Activated T-helper 2 cell treated with anti-CD3 and anti-CD28 coated beads, Interferon-gamma antibody, Interleukin-2, Interleukin-4, amounts not matched to agents 10 μg/mL and 5 μg/mL and 100 μg/mL, durations not matched to agents 14 hours and 24 hours and 36 hours (primary cell): ENCODE measurements at regions not wholly inside any gene's neighbourhood (a gene's known extent, or its start where the extent isn't known, plus 50 kb on each side); places are given as distances from the start of the nearest gene placed in this dataset.

Source experiments
- DNase-seq: peaks from one replicate; pipeline ENCODE4 v3.0.0; 2021; ENCODE audit warnings: low spot score
- H3K27ac Mint-ChIP-seq: one replicate; pipeline ENCODE4 v1.8.0; 2021; ENCODE audit warnings: mixed read lengths
- H3K27me3 Mint-ChIP-seq: one replicate; pipeline ENCODE4 v1.8.0; 2021; ENCODE audit warnings: low read depth, mixed read lengths
- H3K36me3 Mint-ChIP-seq: one replicate; pipeline ENCODE4 v1.8.0; 2021; ENCODE audit warnings: low read depth, mixed read lengths
- H3K4me1 Mint-ChIP-seq: one replicate; pipeline ENCODE4 v1.8.0; 2021; ENCODE audit warnings: low read depth, mixed read lengths
- H3K4me3 Mint-ChIP-seq: one replicate; pipeline ENCODE4 v1.8.0; 2021; ENCODE audit warnings: low read depth, mild to moderate bottlenecking, moderate library complexity, mixed read lengths
- H3K9me3 Mint-ChIP-seq: one replicate; pipeline ENCODE4 v1.8.0; 2021; ENCODE audit warnings: mixed read lengths
- intact Hi-C: fragments of 100-400 bp; cut with micrococcal nuclease; formaldehyde crosslinking; loops from one replicate; pipeline ENCODE4 v1.15.1; 2023

GRCh38 chr6:139833592-139833991 lies 459.1 kb upstream of the CITED2 start:
- Mint-ChIP-seq H3K4me3 (no peak overlapping the region), H3K4me1 (no peaks in the 10 kb centered on the region), H3K36me3 (no peaks in the 10 kb centered on the region), H3K27ac (no peak overlapping the region), H3K27me3 (no peaks in the 10 kb centered on the region), H3K9me3 (no peaks in the 10 kb centered on the region)
- intact Hi-C loops, result no loop called here
- DNase-seq, result no peak

- no peak for DNase-seq
- no peaks in the 10 kb centered on the region for H3K27me3 Mint-ChIP-seq
These were observed 458.3 kb upstream of the CITED2 start for GRCh38 chr6:139832493-139833305.

DNA sequence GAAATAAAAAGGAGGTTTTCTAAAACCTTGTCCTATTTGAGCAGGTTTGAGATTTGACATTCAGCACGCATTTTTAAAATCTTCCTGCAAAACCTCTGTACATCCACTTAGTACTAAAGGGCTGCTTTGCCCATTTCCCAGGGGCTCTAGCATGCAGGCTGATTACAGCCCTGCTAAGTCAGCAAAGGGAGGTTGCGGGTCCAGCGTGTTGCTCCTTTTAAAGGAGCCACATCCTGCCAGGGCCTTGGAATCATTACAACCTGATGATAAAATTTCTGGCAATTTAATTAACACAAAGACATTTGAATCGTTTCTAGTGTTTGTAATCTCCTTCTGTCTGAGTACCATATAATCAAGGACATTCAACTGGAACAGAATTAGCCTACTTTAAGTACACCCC lies 455.1 kb upstream of the CITED2 start:
- H3K27ac Mint-ChIP-seq, result no peak overlapping the region
- H3K36me3 Mint-ChIP-seq, result no peaks in the 10 kb centered on the region
- intact Hi-C loops, result no loop called here
- no peaks in the 10 kb centered on the region for H3K4me1 Mint-ChIP-seq
- no peaks in the 10 kb centered on the region for H3K9me3 Mint-ChIP-seq
- H3K4me3 Mint-ChIP-seq, result no peak overlapping the region
- no peak for DNase-seq
- no peaks in the 10 kb centered on the region for H3K27me3 Mint-ChIP-seq

More at GRCh38 chr6:139832493-139833305, 458.3 kb upstream of the CITED2 start:
- Mint-ChIP-seq H3K4me1 (no peaks in the 10 kb centered on the region), H3K27ac (no peak overlapping the region), H3K4me3 (no peak overlapping the region), H3K36me3 (no peaks in the 10 kb centered on the region), H3K9me3 (no peaks in the 10 kb centered on the region)
- intact Hi-C loops, result no loop called here

- no peak overlapping the region for H3K27ac Mint-ChIP-seq
- DNase-seq, result no peak
- H3K36me3 Mint-ChIP-seq, result no peaks in the 10 kb centered on the region
- H3K27me3 Mint-ChIP-seq, result no peaks in the 10 kb centered on the region
- intact Hi-C loops, result no loop called here
- H3K9me3 Mint-ChIP-seq, result no peaks in the 10 kb centered on the region
- H3K4me1 Mint-ChIP-seq, result no peaks in the 10 kb centered on the region
- H3K4me3 Mint-ChIP-seq, result no peak overlapping the region
These were observed 454.5 kb upstream of the CITED2 start for GRCh38 chr6:139828751-139829519.

DNA sequence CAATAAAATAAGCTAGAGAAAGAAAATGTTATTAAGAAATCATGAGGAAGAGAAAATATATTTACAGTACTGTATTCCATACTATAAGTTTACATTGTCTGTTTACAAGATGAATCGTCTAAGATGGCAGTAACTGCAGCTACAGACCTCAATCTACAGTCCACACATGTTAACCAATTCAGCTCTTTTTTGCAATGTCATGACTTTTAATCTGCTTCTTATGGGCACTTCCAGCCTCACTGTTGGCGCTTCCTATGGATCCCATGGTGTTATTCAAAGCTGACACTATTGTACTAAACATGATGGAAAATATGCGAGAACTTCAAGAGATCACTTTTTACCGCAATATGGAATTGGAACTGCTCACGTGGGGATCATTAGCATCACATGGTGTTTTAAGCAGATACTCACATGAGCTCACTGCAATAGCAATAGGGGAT lies 451.5 kb upstream of the CITED2 start:
- Mint-ChIP-seq H3K9me3 (no peaks in the 10 kb centered on the region), H3K27ac (no peak overlapping the region), H3K4me1 (no peaks in the 10 kb centered on the region), H3K36me3 (no peaks in the 10 kb centered on the region), H3K27me3 (no peaks in the 10 kb centered on the region), H3K4me3 (no peak overlapping the region)
- intact Hi-C loops, result no loop called here
- no peak for DNase-seq

GRCh38 chr6:139824864-139825263 lies 450.4 kb upstream of the CITED2 start:
- Mint-ChIP-seq H3K27me3 (no peaks in the 10 kb centered on the region), H3K36me3 (no peaks in the 10 kb centered on the region), H3K4me1 (no peaks in the 10 kb centered on the region), H3K9me3 (no peaks in the 10 kb centered on the region), H3K27ac (no peak overlapping the region), H3K4me3 (no peak overlapping the region)
- intact Hi-C loops, result no loop called here
- no peak for DNase-seq

DNA sequence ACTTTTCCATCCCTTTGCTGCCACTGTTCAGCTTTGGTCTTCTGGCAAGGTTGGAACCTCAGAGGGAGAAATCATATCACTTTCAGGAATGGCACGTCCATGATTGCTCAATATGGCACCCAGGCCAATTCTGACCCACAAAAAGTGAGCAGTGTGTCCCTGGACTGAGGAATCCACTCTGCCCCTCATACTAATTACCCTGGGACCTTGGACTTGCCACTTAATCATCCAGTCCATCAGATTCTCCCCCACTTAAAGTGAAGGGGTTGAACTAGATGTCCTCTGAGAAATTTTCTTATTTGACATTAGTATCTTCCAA lies 449.3 kb upstream of the CITED2 start:
- Mint-ChIP-seq H3K4me1 (no peaks in the 10 kb centered on the region), H3K9me3 (no peaks in the 10 kb centered on the region), H3K27me3 (no peaks in the 10 kb centered on the region), H3K36me3 (no peaks in the 10 kb centered on the region), H3K4me3 (no peak overlapping the region), H3K27ac (no peak overlapping the region)
- intact Hi-C loops, result no loop called here
- DNase-seq, result no peak

DNA sequence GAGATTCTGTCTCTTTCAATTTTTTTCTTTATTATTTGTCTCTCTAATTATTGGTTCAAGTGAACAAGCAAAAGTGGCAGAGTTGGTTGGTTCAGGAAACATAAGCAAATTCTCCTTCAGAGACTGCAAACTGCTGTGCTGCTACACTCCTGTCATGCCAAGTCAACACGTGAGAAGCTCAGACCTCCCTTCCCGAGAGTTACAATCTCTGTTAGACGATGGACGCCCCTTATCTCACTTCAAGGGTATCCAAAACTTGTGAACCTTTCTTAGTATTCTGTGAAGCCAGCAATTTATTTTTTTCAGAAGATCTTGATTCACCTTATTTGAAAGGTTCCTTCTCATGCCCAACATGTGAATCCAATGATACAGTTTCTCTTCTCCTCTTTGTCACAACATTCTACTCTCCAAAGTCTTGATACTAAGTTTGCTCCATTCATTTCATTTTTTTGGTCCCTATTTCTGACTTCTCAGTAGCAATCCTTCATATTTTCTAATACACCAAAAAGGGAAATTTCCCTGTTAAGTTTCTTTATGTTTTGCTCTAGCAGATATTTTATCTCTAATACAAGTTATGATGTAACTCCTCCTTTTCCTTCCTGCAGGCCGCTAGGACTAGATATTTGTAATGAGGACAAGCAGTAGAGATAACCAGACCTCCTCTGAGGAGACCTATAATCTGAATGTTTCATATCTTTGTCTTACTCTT lies 448.8 kb upstream of the CITED2 start:
- no peak for DNase-seq
- intact Hi-C loops, result no loop called here
- Mint-ChIP-seq H3K27me3 (no peaks in the 10 kb centered on the region), H3K9me3 (no peaks in the 10 kb centered on the region), H3K4me1 (no peaks in the 10 kb centered on the region), H3K27ac (no peak overlapping the region), H3K4me3 (no peak overlapping the region), H3K36me3 (no peaks in the 10 kb centered on the region)

DNA sequence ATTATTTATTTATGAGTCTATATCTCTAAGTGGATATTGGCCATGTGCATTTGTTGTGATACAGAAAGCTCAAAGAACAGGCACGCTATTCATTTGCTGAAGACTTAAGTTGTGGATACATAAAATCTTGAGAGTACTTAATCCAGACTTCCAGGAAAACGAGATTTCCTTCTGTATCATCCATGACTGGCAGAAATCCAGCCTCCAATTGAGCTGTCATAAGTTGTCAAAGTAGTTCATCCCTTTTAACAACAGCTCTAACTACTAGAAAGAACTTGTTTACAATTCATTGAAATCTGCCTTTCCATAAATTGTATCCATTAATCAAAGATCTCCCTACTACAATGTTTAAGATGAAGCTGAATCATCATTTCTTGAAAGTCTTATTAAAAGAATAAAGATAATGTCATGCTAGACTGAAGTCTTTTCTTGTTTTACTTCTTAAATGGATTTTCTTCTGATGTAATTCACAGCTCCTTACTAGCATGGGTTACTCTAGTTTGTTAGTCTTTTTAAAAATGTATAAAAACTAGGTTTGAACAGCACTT lies 447.3 kb upstream of the CITED2 start:
- Mint-ChIP-seq H3K4me3 (no peak overlapping the region), H3K36me3 (no peaks in the 10 kb centered on the region), H3K9me3 (no peaks in the 10 kb centered on the region), H3K27me3 (no peaks in the 10 kb centered on the region), H3K4me1 (no peaks in the 10 kb centered on the region), H3K27ac (no peak overlapping the region)
- no peak for DNase-seq
- intact Hi-C loops, result no loop called here

DNA sequence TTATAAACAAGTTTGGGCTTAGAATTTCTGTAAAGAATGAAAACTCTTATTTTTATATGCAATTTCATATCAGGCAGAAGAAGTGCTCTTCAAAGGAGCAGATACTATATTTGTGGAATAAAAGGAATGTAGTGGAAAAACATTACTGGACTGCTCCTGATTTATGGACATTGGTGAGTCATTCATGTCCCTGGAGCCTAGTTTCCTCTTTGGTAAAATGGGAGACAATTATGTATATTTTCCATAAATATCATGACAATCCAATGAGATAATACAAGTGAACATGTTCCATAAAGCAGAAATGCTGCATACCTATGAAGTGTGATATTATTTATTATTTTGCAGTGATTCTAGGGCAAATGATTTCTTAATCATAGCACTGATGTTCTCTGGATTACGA lies 445.8 kb upstream of the CITED2 start:
- DNase-seq, result no peak
- Mint-ChIP-seq H3K27me3 (no peaks in the 10 kb centered on the region), H3K27ac (no peak overlapping the region), H3K36me3 (no peaks in the 10 kb centered on the region), H3K4me1 (no peaks in the 10 kb centered on the region), H3K9me3 (no peaks in the 10 kb centered on the region), H3K4me3 (no peak overlapping the region)
- intact Hi-C loops, result no loop called here

DNA sequence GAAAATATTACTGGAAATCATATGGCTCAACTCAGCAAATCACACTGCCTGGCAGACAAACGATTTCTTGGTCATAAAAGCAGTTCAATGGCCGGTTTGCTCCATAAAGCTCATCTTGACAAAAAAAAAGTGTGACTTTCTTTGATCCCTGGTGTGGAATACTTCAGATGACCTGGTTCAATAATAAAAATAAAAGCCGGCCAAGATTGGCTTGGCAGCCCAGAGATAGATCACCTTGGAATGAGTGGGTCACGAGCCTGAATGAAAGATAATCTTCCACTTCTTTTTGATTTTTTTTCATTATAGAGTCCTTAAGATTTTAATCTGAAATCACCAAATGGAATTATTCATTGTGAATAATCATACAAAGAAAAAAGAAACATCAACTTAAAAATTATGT lies 445.3 kb upstream of the CITED2 start:
- Mint-ChIP-seq H3K9me3 (no peaks in the 10 kb centered on the region), H3K36me3 (no peaks in the 10 kb centered on the region), H3K4me1 (no peaks in the 10 kb centered on the region), H3K4me3 (no peak overlapping the region), H3K27me3 (no peaks in the 10 kb centered on the region), H3K27ac (no peak overlapping the region)
- intact Hi-C loops, result no loop called here
- no peak for DNase-seq

- no peaks in the 10 kb centered on the region for H3K4me1 Mint-ChIP-seq
- no peak overlapping the region for H3K27ac Mint-ChIP-seq
- no peaks in the 10 kb centered on the region for H3K9me3 Mint-ChIP-seq
- H3K4me3 Mint-ChIP-seq, result no peak overlapping the region
- no peaks in the 10 kb centered on the region for H3K36me3 Mint-ChIP-seq
- no peak for DNase-seq
- intact Hi-C loops, result no loop called here
- peaks cover 2% of the 10 kb centered on the region for H3K27me3 Mint-ChIP-seq
These were observed 438.5 kb upstream of the CITED2 start for GRCh38 chr6:139812939-139813338.
